Endothelial cell of umbilical vein (primary cell): ENCODE measurements at regions not wholly inside any gene's neighbourhood (a gene's known extent, or its start where the extent isn't known, plus 50 kb on each side); places are given as distances from the start of the nearest gene placed in this dataset.

Source experiments
- BruUV-seq: library from RNA; stranded (reverse); fragments of 400-500 nt; replicated peaks from 2 replicates; lab custom pipeline; 2021; lab: Mats Ljungman, UMichigan
- CTCF ChIA-PET: fragments of 300-600, 350-600 bp; sonication (Branson Sonifier 250); formaldehyde crosslinking; loops from one replicate; lab custom pipeline; 2021; ENCODE audit warnings: antibody characterized with exemption, inconsistent platforms; lab: Charles Lee
- POLR2A ChIA-PET: fragments of 300-600, 350-600 bp; sonication (Branson Sonifier 250); formaldehyde crosslinking; loops from one replicate; lab custom pipeline; 2021; ENCODE audit warnings: antibody characterized with exemption, inconsistent platforms; lab: Charles Lee
- DNase-seq: peaks from one replicate; pipeline ENCODE4 v3.0.0-alpha.2; 2011; ENCODE audit warnings: low read depth, low spot score
- FAIRE-seq: peaks from 2 replicates; lab custom pipeline; 2011; peaks lifted over from hg19 to GRCh38; lab: Jason Lieb, UNC
- H2AFZ ChIP-seq: 2 replicates; pipeline ENCODE4 v1.6.0; 2012; ENCODE audit warnings: low read depth, low read length, control low read depth, inconsistent platforms
- H3K27ac ChIP-seq: 2 replicates; pipeline ENCODE4 v1.5.1; 2011; ENCODE audit warnings: low read depth, mild to moderate bottlenecking, control low read depth, low read length, moderate library complexity; ENCODE audit not compliant: insufficient read depth
- H3K27me3 ChIP-seq, 2 experiments: 2 replicates each; pipeline versions ENCODE4 v1.6.0 to v1.6.1; 2011; ENCODE audit warnings: low read length in 2 of 2, mixed read lengths in 1 of 2; ENCODE audit not compliant: control insufficient read depth in 2 of 2, insufficient read depth in 2 of 2
- H3K36me3 ChIP-seq, 2 experiments: 2 replicates in 1 of 2; 3 replicates in 1 of 2; pipeline ENCODE4 v1.5.1; 2011; ENCODE audit warnings: low read length in 2 of 2, mild to moderate bottlenecking in 1 of 2, moderate library complexity in 1 of 2; ENCODE audit not compliant: control insufficient read depth in 2 of 2, insufficient read depth in 2 of 2; ENCODE audit errors: extremely low read depth in 1 of 2
- H3K4me1 ChIP-seq: 3 replicates; pipeline ENCODE4 v1.5.1; 2011; ENCODE audit warnings: mild to moderate bottlenecking, low read length; ENCODE audit not compliant: control insufficient read depth, insufficient read depth; ENCODE audit errors: extremely low read depth
- H3K4me2 ChIP-seq: 2 replicates; pipeline ENCODE4 v1.6.1; 2011; ENCODE audit warnings: low read length, control low read depth, mixed read lengths; ENCODE audit not compliant: insufficient read depth
- H3K4me3 ChIP-seq, 3 experiments: fragments of 200-600 bp in 1 of 3; sonication (generic), shearing (Covaris generic) in 1 of 3; replicated peaks in 1 of 3; 2 replicates each; pipeline ENCODE4 v1.5.1; 2011 to 2016; ENCODE audit warnings: control low read depth in 3 of 3, low read length in 3 of 3, mild to moderate bottlenecking in 2 of 3, inconsistent platforms in 1 of 3, low read depth in 1 of 3, moderate library complexity in 1 of 3; ENCODE audit not compliant: insufficient read depth in 1 of 3
- H3K79me2 ChIP-seq: 2 replicates; pipeline ENCODE4 v1.6.0; 2012; ENCODE audit warnings: low read length, inconsistent platforms; ENCODE audit not compliant: control insufficient read depth, insufficient read depth
- H3K9ac ChIP-seq: replicated peaks from 2 replicates; pipeline ENCODE3; 2011; ENCODE audit warnings: low read length, control low read depth; ENCODE audit not compliant: insufficient read depth; ENCODE audit errors: extremely low read depth
- H3K9me1 ChIP-seq: replicated peaks from 3 replicates; pipeline ENCODE4 v1.6.0; 2011; ENCODE audit warnings: mild to moderate bottlenecking, low read length; ENCODE audit not compliant: control insufficient read depth, insufficient read depth; ENCODE audit errors: extremely low read depth
- H3K9me3 ChIP-seq: replicated peaks from 2 replicates; pipeline ENCODE4 v1.5.1; 2012; ENCODE audit warnings: low read length, inconsistent platforms; ENCODE audit not compliant: control insufficient read depth, insufficient read depth
- H4K20me1 ChIP-seq: replicated peaks from 2 replicates; pipeline ENCODE3; 2011; ENCODE audit warnings: mild to moderate bottlenecking, low read length; ENCODE audit not compliant: control insufficient read depth, insufficient read depth; ENCODE audit errors: extremely low read depth
- EZH2 ChIP-seq: IDR thresholded peaks from 2 replicates; pipeline ENCODE4 v1.6.1; 2012; ENCODE audit warnings: borderline replicate concordance, low read depth, mild to moderate bottlenecking, moderate library complexity, low read length, inconsistent platforms; ENCODE audit not compliant: severe bottlenecking
- FOS ChIP-seq: IDR thresholded peaks from 2 replicates; pipeline ENCODE4 v1.6.1; 2011; ENCODE audit warnings: mild to moderate bottlenecking, low read length, moderate library complexity, borderline replicate concordance; ENCODE audit not compliant: insufficient read depth
- GATA2 ChIP-seq: IDR thresholded peaks from 2 replicates; pipeline ENCODE4 v1.7.0; 2011; ENCODE audit warnings: low read depth, mild to moderate bottlenecking, moderate library complexity, mixed read lengths, low read length; ENCODE audit not compliant: insufficient read length, insufficient read depth
- JUN ChIP-seq: IDR thresholded peaks from 2 replicates; pipeline ENCODE4 v1.6.1; 2011; ENCODE audit warnings: borderline replicate concordance, low read depth; ENCODE audit not compliant: insufficient read length, insufficient read depth
- MYC ChIP-seq: IDR thresholded peaks from one replicate; pipeline ENCODE4 v1.6.1; 2011; ENCODE audit warnings: mild to moderate bottlenecking, low read depth, low read length
- POLR2A ChIP-seq: IDR thresholded peaks from 2 replicates; pipeline ENCODE4 v1.6.1; 2012; ENCODE audit warnings: low read depth, mild to moderate bottlenecking, control low read depth, low read length
- POLR2AphosphoS5 ChIP-seq: IDR thresholded peaks from 2 replicates; pipeline ENCODE4 v1.6.1; 2012; ENCODE audit warnings: low read depth, mild to moderate bottlenecking, control low read depth, low read length, moderate library complexity; ENCODE audit not compliant: insufficient read depth
- dilution Hi-C: fragments of 300-500 bp; cut with MboI; formaldehyde crosslinking; loops from one replicate; pipeline ENCODE4 v1.15.0; 2019; ENCODE audit warnings: low sequenced_read_pairs; ENCODE audit not compliant: extremely low pct_ligation_motif_present
- intact Hi-C: fragments of 100-400 bp; cut with micrococcal nuclease; formaldehyde crosslinking; loops from one replicate; pipeline ENCODE4 v1.10.0; 2022
- TF ChIP-seq, protein P1 (sequence below): IDR thresholded peaks from 2 replicates; pipeline ENCODE4 v1.6.1; 2011; ENCODE audit not compliant: insufficient read depth, insufficient read length
- TF ChIP-seq, protein P2 (sequence below), 2 donors: IDR thresholded peaks; 1 replicate in 1 of 2; 2 replicates in 1 of 2; pipeline ENCODE4 v1.5.1; 2011; ENCODE audit warnings: low read length in 2 of 2, mild to moderate bottlenecking in 2 of 2, moderate library complexity in 2 of 2, control low read depth in 1 of 2, inconsistent platforms in 1 of 2, low read depth in 1 of 2; ENCODE audit not compliant: insufficient read depth in 1 of 2; ENCODE audit errors: extremely low read depth in 1 of 2

DNA sequence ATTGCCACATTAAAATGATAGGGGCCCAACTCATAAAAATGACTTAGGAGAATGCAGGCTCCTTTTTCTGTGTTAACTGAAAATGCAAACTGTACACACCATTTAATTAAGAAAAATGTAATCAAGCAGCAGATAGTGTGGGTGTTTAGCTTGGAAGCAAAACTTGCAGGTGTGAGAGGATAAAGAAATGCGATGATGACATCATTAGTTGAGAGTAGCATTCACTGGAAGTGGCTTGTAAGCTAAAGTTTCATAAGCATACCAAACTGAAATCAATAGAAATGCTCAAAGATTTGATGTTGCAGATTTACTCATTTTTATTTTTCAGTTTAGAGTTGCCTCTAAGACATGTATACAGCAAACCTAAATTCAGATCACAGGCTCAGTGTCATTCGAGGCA is 86.6 kb downstream of the PRR20E start:
- no peaks in the 10 kb centered on the region for H4K20me1 ChIP-seq

DNA sequence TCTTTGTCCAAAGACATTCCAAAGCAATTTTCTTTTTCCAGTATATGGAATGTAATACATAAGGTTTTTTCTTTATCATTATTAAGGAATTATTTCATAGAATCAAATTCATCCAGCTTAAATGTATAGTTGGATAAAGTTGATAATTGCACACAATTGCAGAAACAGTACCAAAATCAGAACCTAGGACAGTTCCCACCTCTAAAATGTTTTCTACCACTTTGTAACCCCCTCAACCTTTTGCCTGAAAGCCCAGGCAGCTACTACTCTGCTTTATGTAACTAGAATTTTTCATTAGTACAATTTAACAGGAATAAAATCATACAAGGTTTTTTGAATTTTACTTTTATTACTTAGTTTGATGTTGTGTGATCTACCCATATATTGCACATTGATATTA is 98.0 kb downstream of the PRR20E start:
- no peak for DNase-seq
- Histone ChIP-seq H3K9ac (no peak overlapping the region), H3K36me3 (no peaks in the 10 kb centered on the region), H3K27me3 (no peaks in the 10 kb centered on the region), H3K79me2 (no peaks in the 10 kb centered on the region), H3K4me3 (no peak overlapping the region), H3K9me1 (no peaks in the 10 kb centered on the region), H2AFZ (no peak overlapping the region), H3K9me3 (no peaks in the 10 kb centered on the region), H4K20me1 (no peaks in the 10 kb centered on the region), H3K4me2 (no peak overlapping the region), H3K4me1 (no peaks in the 10 kb centered on the region), H3K27ac (no peak overlapping the region)
- no TSS peak for BruUV-seq
- CTCF ChIA-PET: no interaction called here
- TF ChIP-seq POLR2AphosphoS5 (no peak), POLR2A (no peak), JUN (no peak), EZH2 (no peak), MYC (no peak), FOS (no peak), GATA2 (no peak)
- TF ChIP-seq, protein P1, sequence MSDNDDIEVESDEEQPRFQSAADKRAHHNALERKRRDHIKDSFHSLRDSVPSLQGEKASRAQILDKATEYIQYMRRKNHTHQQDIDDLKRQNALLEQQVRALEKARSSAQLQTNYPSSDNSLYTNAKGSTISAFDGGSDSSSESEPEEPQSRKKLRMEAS: no peak
- TF ChIP-seq, protein P2, sequence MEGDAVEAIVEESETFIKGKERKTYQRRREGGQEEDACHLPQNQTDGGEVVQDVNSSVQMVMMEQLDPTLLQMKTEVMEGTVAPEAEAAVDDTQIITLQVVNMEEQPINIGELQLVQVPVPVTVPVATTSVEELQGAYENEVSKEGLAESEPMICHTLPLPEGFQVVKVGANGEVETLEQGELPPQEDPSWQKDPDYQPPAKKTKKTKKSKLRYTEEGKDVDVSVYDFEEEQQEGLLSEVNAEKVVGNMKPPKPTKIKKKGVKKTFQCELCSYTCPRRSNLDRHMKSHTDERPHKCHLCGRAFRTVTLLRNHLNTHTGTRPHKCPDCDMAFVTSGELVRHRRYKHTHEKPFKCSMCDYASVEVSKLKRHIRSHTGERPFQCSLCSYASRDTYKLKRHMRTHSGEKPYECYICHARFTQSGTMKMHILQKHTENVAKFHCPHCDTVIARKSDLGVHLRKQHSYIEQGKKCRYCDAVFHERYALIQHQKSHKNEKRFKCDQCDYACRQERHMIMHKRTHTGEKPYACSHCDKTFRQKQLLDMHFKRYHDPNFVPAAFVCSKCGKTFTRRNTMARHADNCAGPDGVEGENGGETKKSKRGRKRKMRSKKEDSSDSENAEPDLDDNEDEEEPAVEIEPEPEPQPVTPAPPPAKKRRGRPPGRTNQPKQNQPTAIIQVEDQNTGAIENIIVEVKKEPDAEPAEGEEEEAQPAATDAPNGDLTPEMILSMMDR (IDR thresholded peaks at IDR 0.05; ENCODE audit: extremely low read depth in 1 of 2, insufficient read depth in 1 of 2, low read depth in 1 of 2, low read length in 2 of 2): no peak
- dilution Hi-C loops (no loop called here), intact Hi-C loops (no loop called here)
- FAIRE-seq: no peak
- POLR2A ChIA-PET: no interaction called here

More for the DNA sequence above, 86.6 kb downstream of the PRR20E start:
- H3K9ac ChIP-seq: no peak overlapping the region
- no peaks in the 10 kb centered on the region for H3K79me2 ChIP-seq
- H3K36me3 ChIP-seq: no peaks in the 10 kb centered on the region
- H3K9me3 ChIP-seq: no peaks in the 10 kb centered on the region
- H3K9me1 ChIP-seq: no peaks in the 10 kb centered on the region
- ChIA-PET CTCF (no interaction called here), POLR2A (no interaction called here)
- dilution Hi-C loops: no loop called here
- BruUV-seq: no TSS peak
- no peak overlapping the region for H3K27ac ChIP-seq
- TF ChIP-seq, protein P2 (IDR thresholded peaks at IDR 0.05; ENCODE audit: extremely low read depth in 1 of 2, insufficient read depth in 1 of 2, low read depth in 1 of 2, low read length in 2 of 2): no peak
- TF ChIP-seq FOS: no peak
- TF ChIP-seq POLR2AphosphoS5: no peak
- TF ChIP-seq, protein P1: no peak
- no peak overlapping the region for H2AFZ ChIP-seq
- H3K4me1 ChIP-seq: no peaks in the 10 kb centered on the region
- intact Hi-C loops: no loop called here
- DNase-seq: no peak
- H3K4me3 ChIP-seq: no peak overlapping the region
- FAIRE-seq: no peak
- no peaks in the 10 kb centered on the region for H3K27me3 ChIP-seq
- H3K4me2 ChIP-seq: no peak overlapping the region
